GM12878 (cell line): ENCODE measurements at regions not wholly inside any gene's neighbourhood (a gene's known extent, or its start where the extent isn't known, plus 50 kb on each side); places are given as distances from the start of the nearest gene placed in this dataset.

Source experiments
- ATAC-seq: fragments of 200-7000 bp; cut with Tn5 transposase; 3 replicates; pipeline ENCODE4 v1.9.1; 2020; ENCODE audit warnings: mild to moderate bottlenecking, moderate library complexity
- BruUV-seq: library from RNA; stranded (reverse); fragments of 400-500 nt; replicated peaks from 2 replicates; lab custom pipeline; 2021; lab: Mats Ljungman, UMichigan
- CTCF ChIA-PET: fragments of 300-600 bp; sonication (Branson Sonifier 250); formaldehyde crosslinking; extraction: SDS; loops from one replicate; lab custom pipeline; 2021; ENCODE audit warnings: inconsistent platforms; lab: Yijun Ruan, JAX
- POLR2A ChIA-PET: fragments of 350-600 bp; formaldehyde crosslinking; extraction: SDS; loops from one replicate; lab custom pipeline; 2021; ENCODE audit warnings: inconsistent platforms; lab: Charles Lee
- RAD21 ChIA-PET: fragments of 300-600 bp; sonication (Branson Sonifier 250); formaldehyde crosslinking; loops from one replicate; lab custom pipeline; 2023; ENCODE audit warnings: antibody characterized with exemption; ENCODE audit not compliant: unreplicated experiment; lab: Charles Lee
- SMC1A ChIA-PET: fragments of 300-600 bp; sonication (Branson Sonifier 250); formaldehyde crosslinking; loops from one replicate; lab custom pipeline; 2023; ENCODE audit not compliant: unreplicated experiment, uncharacterized antibody; lab: Charles Lee
- DNase-seq: peaks from one replicate; pipeline ENCODE4 v3.0.0-alpha.2; 2011; ENCODE audit warnings: low read depth, low spot score
- FAIRE-seq: peaks from 3 replicates; lab custom pipeline; 2011; peaks lifted over from hg19 to GRCh38; lab: Jason Lieb, UNC
- H2AFZ ChIP-seq: 2 replicates; pipeline ENCODE4 v1.6.0; 2011; ENCODE audit warnings: low read depth, low read length, control low read depth; ENCODE audit not compliant: control insufficient read depth
- H3K27ac ChIP-seq: 2 replicates; pipeline ENCODE4 v1.5.1; 2011; ENCODE audit warnings: control low read depth; ENCODE audit not compliant: control insufficient read depth, insufficient read depth
- H3K27me3 ChIP-seq, 2 experiments: replicated peaks in 1 of 2; 2 replicates each; pipeline versions ENCODE4 v1.6.0 to v1.6.1; 2011; ENCODE audit warnings: low read length in 1 of 2; ENCODE audit not compliant: control insufficient read depth in 2 of 2, insufficient read depth in 2 of 2
- H3K36me3 ChIP-seq, 2 experiments: 2 replicates each; pipeline ENCODE4 v1.5.1; 2011; ENCODE audit warnings: low read length in 1 of 2; ENCODE audit not compliant: control insufficient read depth in 2 of 2, insufficient read depth in 2 of 2
- H3K4me1 ChIP-seq: 2 replicates; pipeline ENCODE4 v1.6.1; 2011; ENCODE audit warnings: mild to moderate bottlenecking, low read length, moderate library complexity, mixed read lengths; ENCODE audit not compliant: control insufficient read depth, insufficient read depth
- H3K4me2 ChIP-seq: 2 replicates; pipeline ENCODE4 v1.6.0; 2011; ENCODE audit warnings: control low read depth; ENCODE audit not compliant: control insufficient read depth, insufficient read depth
- H3K4me3 ChIP-seq: fragments of 200-600 bp; sonication (generic); 2 replicates; pipeline ENCODE4 v1.5.1; 2016
- H3K79me2 ChIP-seq: 2 replicates; pipeline ENCODE4 v1.6.0; 2011; ENCODE audit warnings: low read length; ENCODE audit not compliant: control insufficient read depth, insufficient read depth
- H3K9ac ChIP-seq: 2 replicates; pipeline ENCODE4 v1.8.0; 2011; ENCODE audit warnings: low read length, control low read depth, mixed read lengths; ENCODE audit not compliant: control insufficient read depth, insufficient read depth
- H3K9me3 ChIP-seq: replicated peaks from 3 replicates; pipeline ENCODE4 v1.5.1; 2011; ENCODE audit warnings: mild to moderate bottlenecking, low read length; ENCODE audit not compliant: control insufficient read depth, insufficient read depth
- H4K20me1 ChIP-seq: 2 replicates; pipeline ENCODE4 v1.6.0; 2011; ENCODE audit not compliant: control insufficient read depth, insufficient read depth
- DPF2 ChIP-seq: fragments of 450-650 bp; IDR thresholded peaks from 2 replicates; pipeline ENCODE4 v1.6.1; 2017; ENCODE audit warnings: mild to moderate bottlenecking
- ETV6 ChIP-seq, 2 experiments: fragments of 450-650 bp in 1 of 2; IDR thresholded peaks in 1 of 2; conservative IDR thresholded peaks in 1 of 2; 2 replicates each; pipeline ENCODE4 v1.6.1; 2014; ENCODE audit warnings: antibody characterized with exemption in 1 of 2, borderline replicate concordance in 1 of 2, low read depth in 1 of 2, mild to moderate bottlenecking in 1 of 2, moderate library complexity in 1 of 2
- POU2F2 ChIP-seq: IDR thresholded peaks from 3 replicates; pipeline ENCODE4 v1.6.1; 2011; ENCODE audit warnings: low read depth, mild to moderate bottlenecking, low read length, borderline replicate concordance
- STAT1 ChIP-seq: fragments of 450-650 bp; conservative IDR thresholded peaks from 2 replicates; pipeline ENCODE4 v1.6.1; 2014; ENCODE audit warnings: antibody characterized with exemption, mild to moderate bottlenecking
- SUPT20H ChIP-seq: IDR thresholded peaks from 2 replicates; pipeline ENCODE4 v1.6.1; 2011; ENCODE audit warnings: low read depth, mild to moderate bottlenecking, low read length, moderate library complexity, borderline replicate concordance; ENCODE audit not compliant: control insufficient read depth
- ZZZ3 ChIP-seq: IDR thresholded peaks from 2 replicates; pipeline ENCODE4 v1.6.1; 2011; ENCODE audit warnings: low read depth; ENCODE audit not compliant: control insufficient read depth, insufficient read length
- WGBS: methylation state at CpG from one replicate; pipeline ENCODE4 v1.1.6; 2016; ENCODE audit warnings: low lambda C conversion rate; ENCODE audit not compliant: insufficient replicate concordance, insufficient coverage; ENCODE audit errors: missing lambda C conversion rate; 5-methylcytosine and 5-hydroxymethylcytosine counted together
- in situ Hi-C: fragments of 300-500 bp; cut with MboI; formaldehyde crosslinking; loops from 9 replicates; pipeline ENCODE4 v1.14.3; 2018; ENCODE audit warnings: mixed read lengths
- intact Hi-C: fragments of 100-400 bp; cut with micrococcal nuclease; formaldehyde crosslinking; loops from one replicate; pipeline ENCODE4 v1.14.2; 2022; ENCODE audit not compliant: unreplicated experiment
- TF ChIP-seq, protein P1 (sequence below): fragments of 450-650 bp; IDR thresholded peaks from 2 replicates; pipeline ENCODE4 v1.6.1; 2017; ENCODE audit warnings: mild to moderate bottlenecking
- TF ChIP-seq, protein P2 (sequence below): fragments of 150-350 bp; IDR thresholded peaks from 2 replicates; pipeline ENCODE4 v1.6.1; 2014; ENCODE audit warnings: mild to moderate bottlenecking, low read depth, low read length

DNA sequence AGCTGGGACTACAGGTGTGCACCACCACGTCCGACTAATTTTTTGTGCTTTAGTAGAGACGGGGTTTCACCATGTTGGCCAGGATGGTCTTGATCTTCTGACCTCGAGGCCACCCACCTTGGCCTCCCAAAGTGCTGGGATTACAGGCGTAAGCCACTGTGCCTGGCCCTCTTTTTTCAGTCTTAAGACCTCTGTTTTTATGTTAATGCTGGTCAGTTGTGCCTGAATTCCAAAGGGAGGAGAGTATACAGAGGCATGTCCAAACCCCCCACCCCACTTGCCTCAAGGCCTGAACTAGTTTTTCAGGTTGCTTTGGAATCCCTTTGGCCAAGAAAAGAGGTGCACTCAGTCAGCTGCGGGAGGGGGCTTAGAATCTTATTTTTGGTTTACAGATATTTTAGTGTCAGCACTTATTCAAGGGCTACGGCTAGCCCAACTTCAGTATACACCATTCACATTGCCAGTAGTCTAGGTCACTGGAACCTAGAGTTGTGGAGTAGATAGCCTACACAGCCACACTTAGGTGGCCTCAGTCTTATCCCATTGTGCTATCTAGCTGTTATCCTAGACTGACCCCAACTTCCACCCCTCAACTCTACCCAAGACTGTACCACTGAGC, 128.0 kb upstream of the TPM1 start:
- POLR2A ChIA-PET, result no interaction called here
- FAIRE-seq, result no peak
- TF ChIP-seq, protein P1, sequence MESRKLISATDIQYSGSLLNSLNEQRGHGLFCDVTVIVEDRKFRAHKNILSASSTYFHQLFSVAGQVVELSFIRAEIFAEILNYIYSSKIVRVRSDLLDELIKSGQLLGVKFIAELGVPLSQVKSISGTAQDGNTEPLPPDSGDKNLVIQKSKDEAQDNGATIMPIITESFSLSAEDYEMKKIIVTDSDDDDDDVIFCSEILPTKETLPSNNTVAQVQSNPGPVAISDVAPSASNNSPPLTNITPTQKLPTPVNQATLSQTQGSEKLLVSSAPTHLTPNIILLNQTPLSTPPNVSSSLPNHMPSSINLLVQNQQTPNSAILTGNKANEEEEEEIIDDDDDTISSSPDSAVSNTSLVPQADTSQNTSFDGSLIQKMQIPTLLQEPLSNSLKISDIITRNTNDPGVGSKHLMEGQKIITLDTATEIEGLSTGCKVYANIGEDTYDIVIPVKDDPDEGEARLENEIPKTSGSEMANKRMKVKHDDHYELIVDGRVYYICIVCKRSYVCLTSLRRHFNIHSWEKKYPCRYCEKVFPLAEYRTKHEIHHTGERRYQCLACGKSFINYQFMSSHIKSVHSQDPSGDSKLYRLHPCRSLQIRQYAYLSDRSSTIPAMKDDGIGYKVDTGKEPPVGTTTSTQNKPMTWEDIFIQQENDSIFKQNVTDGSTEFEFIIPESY, result no peak
- TF ChIP-seq, all 136 proteins: peak for 0

DNA sequence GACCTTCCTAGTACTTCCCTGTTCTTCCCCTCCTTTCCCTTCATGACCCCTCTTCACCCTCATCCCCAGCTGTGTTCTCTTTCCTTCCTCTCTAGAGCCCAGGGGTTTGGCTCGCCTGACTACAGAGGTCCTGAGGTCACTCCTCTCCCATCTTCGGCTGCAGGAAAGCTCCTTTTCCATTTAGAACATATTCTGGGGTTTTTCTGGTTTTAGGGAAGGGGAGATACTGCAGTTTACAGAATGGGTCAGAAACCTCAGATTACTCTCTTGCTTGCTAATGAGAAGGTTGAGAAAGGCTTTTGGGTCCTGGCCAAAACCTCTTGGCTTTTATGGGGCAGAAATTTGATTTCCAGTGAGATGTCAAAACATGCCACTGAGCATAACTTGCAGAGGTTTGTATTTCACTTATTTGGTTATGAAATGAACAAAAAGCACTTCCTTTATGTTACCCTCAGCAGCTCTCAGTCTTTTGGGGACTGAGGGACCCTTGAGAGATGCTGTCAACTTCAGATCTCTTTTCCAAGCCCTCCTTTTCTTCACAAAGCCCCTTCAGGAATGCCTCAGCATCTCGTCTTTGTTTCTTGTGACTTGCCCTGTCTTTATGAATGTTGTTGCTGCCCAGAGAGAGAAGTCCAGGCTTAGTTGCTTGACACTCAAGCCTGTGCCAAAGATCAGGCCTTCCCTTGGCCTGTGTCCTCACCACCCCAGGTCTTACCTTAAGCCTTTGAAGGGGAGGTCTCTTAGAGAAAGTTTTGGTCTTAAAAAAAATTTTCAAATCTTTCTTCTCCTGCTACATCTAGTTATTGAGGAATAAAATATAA, 121.7 kb upstream of the TPM1 start:
- Histone ChIP-seq H2AFZ (no peak overlapping the region), H3K9ac (no peak overlapping the region), H3K27ac (no peak overlapping the region), H3K79me2 (no peaks in the 10 kb centered on the region), H3K9me3 (no peaks in the 10 kb centered on the region), H3K27me3 (no peaks in the 10 kb centered on the region), H3K4me1 (no peaks in the 10 kb centered on the region), H3K4me3 (no peak overlapping the region), H4K20me1 (no peaks in the 10 kb centered on the region), H3K4me2 (no peak overlapping the region), H3K36me3 (no peaks in the 10 kb centered on the region)
- DNase-seq (no peak), FAIRE-seq (no peak), ATAC-seq (no peak)
- in situ Hi-C loops, result no loop called here
- ChIA-PET CTCF (no interaction called here), POLR2A (no interaction called here), SMC1A (no interaction called here), RAD21 (no interaction called here)
- 0% methylated on average over 3 of the region's 3 CpGs for WGBS
- no TSS peak for BruUV-seq
- intact Hi-C loops, result no loop called here
- TF ChIP-seq DPF2 (no peak), ZZZ3 (no peak), ETV6 (conservative IDR thresholded peaks at IDR 0.05 in 1 of 2, IDR thresholded peaks at IDR 0.05 in 1 of 2; ENCODE audit: borderline replicate concordance in 1 of 2, low read depth in 1 of 2) (no peak), POU2F2 (no peak), SUPT20H (no peak), STAT1 (no peak)
- TF ChIP-seq, protein P2, sequence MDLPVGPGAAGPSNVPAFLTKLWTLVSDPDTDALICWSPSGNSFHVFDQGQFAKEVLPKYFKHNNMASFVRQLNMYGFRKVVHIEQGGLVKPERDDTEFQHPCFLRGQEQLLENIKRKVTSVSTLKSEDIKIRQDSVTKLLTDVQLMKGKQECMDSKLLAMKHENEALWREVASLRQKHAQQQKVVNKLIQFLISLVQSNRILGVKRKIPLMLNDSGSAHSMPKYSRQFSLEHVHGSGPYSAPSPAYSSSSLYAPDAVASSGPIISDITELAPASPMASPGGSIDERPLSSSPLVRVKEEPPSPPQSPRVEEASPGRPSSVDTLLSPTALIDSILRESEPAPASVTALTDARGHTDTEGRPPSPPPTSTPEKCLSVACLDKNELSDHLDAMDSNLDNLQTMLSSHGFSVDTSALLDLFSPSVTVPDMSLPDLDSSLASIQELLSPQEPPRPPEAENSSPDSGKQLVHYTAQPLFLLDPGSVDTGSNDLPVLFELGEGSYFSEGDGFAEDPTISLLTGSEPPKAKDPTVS, result no peak

More for the DNA sequence above, 128.0 kb upstream of the TPM1 start:
- in situ Hi-C loops, result no loop called here
- H3K4me1 ChIP-seq, result no peaks in the 10 kb centered on the region
- ChIA-PET SMC1A (no interaction called here), RAD21 (no interaction called here), CTCF (interaction anchor here (1.4 kb wide), 1 partner anchor 9 kb away, joined by 3 read pairs; no protein-coding TSS in a partner anchor)
- WGBS, result 25% methylated on average over 7 of the region's 7 CpGs
- no peaks in the 10 kb centered on the region for H3K79me2 ChIP-seq
- no peak overlapping the region for H3K27ac ChIP-seq
- ATAC-seq (no peak), DNase-seq (no peak)
- no TSS peak for BruUV-seq
- no peaks in the 10 kb centered on the region for H4K20me1 ChIP-seq
- H3K4me2 ChIP-seq, result no peak overlapping the region
- intact Hi-C loops, result no loop called here
- no peaks in the 10 kb centered on the region; the same call in 2 of the 3 replicates for H3K9me3 ChIP-seq
- H2AFZ ChIP-seq, result no peak overlapping the region
- H3K9ac ChIP-seq, result no peak overlapping the region
- H3K4me3 ChIP-seq, result no peak overlapping the region
- peaks cover 0 to 2% of the 10 kb centered on the region in 2 experiments; a peak in 2 of 4 replicates for H3K27me3 ChIP-seq
- H3K36me3 ChIP-seq, result no peaks in the 10 kb centered on the region
